ENCODE measurements at regions not wholly inside any gene's neighbourhood (a gene's known extent, or its start where the extent isn't known, plus 50 kb on each side); places are given as distances from the start of the nearest gene placed in this dataset.

- Histone ChIP-seq H3K27me3 (ENCODE audit: control insufficient read depth in 2 of 2, insufficient read depth in 2 of 2, low read length in 2 of 2) (no peaks in the 10 kb centered on the region), H3K4me2 (ENCODE audit: insufficient read depth, low read length) (no peak overlapping the region), H3K4me3 (replicated peaks in 1 of 3; ENCODE audit: insufficient read depth in 1 of 3, low read depth in 1 of 3, low read length in 3 of 3) (no peak overlapping the region), H3K27ac (ENCODE audit: insufficient read depth, low read depth, low read length) (no peak overlapping the region), H3K9me1 (replicated peaks; ENCODE audit: control insufficient read depth, extremely low read depth, insufficient read depth, low read length) (no peaks in the 10 kb centered on the region), H3K79me2 (ENCODE audit: control insufficient read depth, insufficient read depth, low read length) (no peaks in the 10 kb centered on the region), H3K36me3 (ENCODE audit: control insufficient read depth in 2 of 2, extremely low read depth in 1 of 2, insufficient read depth in 2 of 2, low read length in 2 of 2) (no peaks in the 10 kb centered on the region), H4K20me1 (replicated peaks; ENCODE audit: control insufficient read depth, extremely low read depth, insufficient read depth, low read length) (no peaks in the 10 kb centered on the region), H3K9ac (replicated peaks; ENCODE audit: extremely low read depth, insufficient read depth, low read length) (no peak overlapping the region), H2AFZ (ENCODE audit: low read depth, low read length) (no peak overlapping the region), H3K4me1 (ENCODE audit: control insufficient read depth, extremely low read depth, insufficient read depth, low read length) (no peaks in the 10 kb centered on the region), H3K9me3 (replicated peaks; ENCODE audit: control insufficient read depth, insufficient read depth, low read length) (no peaks in the 10 kb centered on the region)
- intact Hi-C loops (cut with micrococcal nuclease) (no loop called here), dilution Hi-C loops (cut with MboI; ENCODE audit: extremely low pct_ligation_motif_present, low sequenced_read_pairs) (no loop called here)
- TF ChIP-seq JUN (IDR thresholded peaks at IDR 0.05; ENCODE audit: borderline replicate concordance, insufficient read depth, insufficient read length, low read depth) = no peak
- TF ChIP-seq POLR2AphosphoS5 (IDR thresholded peaks at IDR 0.05; ENCODE audit: insufficient read depth, low read depth, low read length) = no peak
- no peak for TF ChIP-seq POLR2A (IDR thresholded peaks at IDR 0.05; ENCODE audit: low read depth, low read length)
- TF ChIP-seq CTCF (IDR thresholded peaks at IDR 0.05; ENCODE audit: extremely low read depth in 1 of 2, insufficient read depth in 1 of 2, low read depth in 1 of 2, low read length in 2 of 2) = no peak
- TF ChIP-seq MYC (IDR thresholded peaks at IDR 0.05; ENCODE audit: low read depth, low read length) = no peak
- no peak for TF ChIP-seq MAX (IDR thresholded peaks at IDR 0.05; ENCODE audit: insufficient read depth, insufficient read length)
- TF ChIP-seq GATA2 (IDR thresholded peaks at IDR 0.05; ENCODE audit: insufficient read depth, insufficient read length, low read depth, low read length) = no peak
- FAIRE-seq (no peak), DNase-seq (ENCODE audit: low read depth, low spot score) (no peak)
- no TSS peak for BruUV-seq (replicated peaks)
- ChIA-PET POLR2A (no interaction called here), CTCF (no interaction called here)
These were observed 142.8 kb downstream of the ID4 start for GRCh38 chr6:19979986-19980385.

- TF ChIP-seq EZH2 (IDR thresholded peaks at IDR 0.05; ENCODE audit: borderline replicate concordance, low read depth, low read length, severe bottlenecking) (no peak), POLR2A (IDR thresholded peaks at IDR 0.05; ENCODE audit: low read depth, low read length) (no peak), CTCF (IDR thresholded peaks at IDR 0.05; ENCODE audit: extremely low read depth in 1 of 2, insufficient read depth in 1 of 2, low read depth in 1 of 2, low read length in 2 of 2) (no peak), MAX (IDR thresholded peaks at IDR 0.05; ENCODE audit: insufficient read depth, insufficient read length) (no peak), FOS (IDR thresholded peaks at IDR 0.05; ENCODE audit: borderline replicate concordance, insufficient read depth, low read length) (no peak)
- DNase-seq (ENCODE audit: low read depth, low spot score) (no peak), FAIRE-seq (no peak)
- Histone ChIP-seq H3K4me1 (ENCODE audit: control insufficient read depth, extremely low read depth, insufficient read depth, low read length) (no peaks in the 10 kb centered on the region), H3K9me3 (replicated peaks; ENCODE audit: control insufficient read depth, insufficient read depth, low read length) (no peaks in the 10 kb centered on the region), H3K4me3 (replicated peaks in 1 of 3; ENCODE audit: insufficient read depth in 1 of 3, low read depth in 1 of 3, low read length in 3 of 3) (no peak overlapping the region), H3K9ac (replicated peaks; ENCODE audit: extremely low read depth, insufficient read depth, low read length) (no peak overlapping the region), H3K9me1 (replicated peaks; ENCODE audit: control insufficient read depth, extremely low read depth, insufficient read depth, low read length) (no peaks in the 10 kb centered on the region), H3K36me3 (ENCODE audit: control insufficient read depth in 2 of 2, extremely low read depth in 1 of 2, insufficient read depth in 2 of 2, low read length in 2 of 2) (no peaks in the 10 kb centered on the region), H4K20me1 (replicated peaks; ENCODE audit: control insufficient read depth, extremely low read depth, insufficient read depth, low read length) (no peaks in the 10 kb centered on the region), H2AFZ (ENCODE audit: low read depth, low read length) (no peak overlapping the region), H3K79me2 (ENCODE audit: control insufficient read depth, insufficient read depth, low read length) (no peaks in the 10 kb centered on the region), H3K27ac (ENCODE audit: insufficient read depth, low read depth, low read length) (no peak overlapping the region), H3K4me2 (ENCODE audit: insufficient read depth, low read length) (no peak overlapping the region), H3K27me3 (ENCODE audit: control insufficient read depth in 2 of 2, insufficient read depth in 2 of 2, low read length in 2 of 2) (no peaks in the 10 kb centered on the region)
- intact Hi-C loops (cut with micrococcal nuclease) = no loop called here
- ChIA-PET POLR2A (no interaction called here), CTCF (no interaction called here)
- dilution Hi-C loops (cut with MboI; ENCODE audit: extremely low pct_ligation_motif_present, low sequenced_read_pairs) = no loop called here
- no TSS peak for BruUV-seq (replicated peaks)
These were observed 146.2 kb downstream of the ID4 start for GRCh38 chr6:19983374-19983773.
